Neural progenitor cell (in vitro differentiated cells): ENCODE measurements at regions not wholly inside any gene's neighbourhood (a gene's known extent, or its start where the extent isn't known, plus 50 kb on each side); places are given as distances from the start of the nearest gene placed in this dataset.

Source experiments
- DNase-seq: peaks from one replicate; pipeline ENCODE4 v3.0.0-alpha.2; 2016; ENCODE audit warnings: low spot score
- H2AFZ ChIP-seq: fragments of 200-600 bp; sonication (generic); replicated peaks from 2 replicates; pipeline ENCODE4 v1.6.1; 2016; ENCODE audit warnings: antibody characterized with exemption
- H3F3A ChIP-seq: fragments of 200-600 bp; sonication (generic); 2 replicates; pipeline ENCODE4 v1.6.1; 2016; ENCODE audit warnings: antibody characterized with exemption, low read depth
- H3K27ac ChIP-seq: fragments of 200-600 bp; sonication (generic); 2 replicates; pipeline ENCODE4 v1.5.1; 2016; ENCODE audit warnings: mild to moderate bottlenecking
- H3K27me3 ChIP-seq: fragments of 200-600 bp; sonication (generic); 2 replicates; pipeline ENCODE4 v1.6.1; 2016; ENCODE audit warnings: mild to moderate bottlenecking, moderate library complexity
- H3K36me3 ChIP-seq: fragments of 200-600 bp; sonication (generic); 2 replicates; pipeline ENCODE4 v1.5.1; 2016
- H3K4me1 ChIP-seq: fragments of 200-600 bp; sonication (generic); 2 replicates; pipeline ENCODE4 v1.6.1; 2016; ENCODE audit warnings: mixed run types
- H3K4me2 ChIP-seq: fragments of 200-600 bp; sonication (generic); 2 replicates; pipeline ENCODE4 v1.6.1; 2016
- H3K4me3 ChIP-seq: fragments of 200-600 bp; sonication (generic); 2 replicates; pipeline ENCODE4 v1.5.1; 2016
- H3K79me2 ChIP-seq: fragments of 200-600 bp; sonication (generic); 2 replicates; pipeline ENCODE4 v1.6.1; 2016; ENCODE audit warnings: low read depth
- H3K9ac ChIP-seq: fragments of 200-600 bp; sonication (generic); 2 replicates; pipeline ENCODE4 v1.6.1; 2016
- H3K9me3 ChIP-seq: fragments of 200-600 bp; sonication (generic); 2 replicates; pipeline ENCODE4 v1.5.1; 2016; ENCODE audit warnings: low read depth
- H4K20me1 ChIP-seq: fragments of 200-600 bp; sonication (generic); 2 replicates; pipeline ENCODE4 v1.6.1; 2016; ENCODE audit warnings: low read depth
- H3K27ac Mint-ChIP-seq: 3 replicates; pipeline ENCODE4 v1.8.0; 2021; ENCODE audit warnings: mixed read lengths
- H3K27me3 Mint-ChIP-seq: 2 replicates; pipeline ENCODE4 v1.8.0; 2022; ENCODE audit warnings: low read depth, mild to moderate bottlenecking, inconsistent platforms, moderate library complexity, mixed read lengths; ENCODE audit not compliant: insufficient read depth
- H3K36me3 Mint-ChIP-seq: 3 replicates; pipeline ENCODE4 v1.8.0; 2021; ENCODE audit warnings: mixed read lengths
- H3K4me1 Mint-ChIP-seq: 3 replicates; pipeline ENCODE4 v1.8.0; 2021; ENCODE audit warnings: mixed read lengths
- H3K4me3 Mint-ChIP-seq: 3 replicates; pipeline ENCODE4 v1.8.0; 2021; ENCODE audit warnings: mild to moderate bottlenecking, moderate library complexity, mixed read lengths
- H3K9me3 Mint-ChIP-seq: 3 replicates; pipeline ENCODE4 v1.8.0; 2020; ENCODE audit warnings: mixed read lengths
- CTCF ChIP-seq: fragments of 200-600 bp; sonication (generic); IDR thresholded peaks from 2 replicates; pipeline ENCODE4 v1.5.1; 2017; ENCODE audit warnings: antibody characterized with exemption, mild to moderate bottlenecking
- EZH2 ChIP-seq: fragments of 200-600 bp; sonication (generic); IDR thresholded peaks from 2 replicates; pipeline ENCODE4 v1.6.1; 2017; ENCODE audit warnings: antibody characterized with exemption, mild to moderate bottlenecking, moderate library complexity
- EZH2phosphoT487 ChIP-seq: fragments of 200-600 bp; sonication (generic); IDR thresholded peaks from 2 replicates; pipeline ENCODE4 v1.6.1; 2017; ENCODE audit warnings: antibody characterized with exemption

GRCh38 chr2:16329421-16329820 is 336.2 kb downstream of the CYRIA start:
- H3K36me3 ChIP-seq: no peaks in the 10 kb centered on the region
- H3K9ac ChIP-seq: no peak overlapping the region
- H3K4me3 ChIP-seq: no peak overlapping the region
- peaks cover 2% of the 10 kb centered on the region for H3K27me3 Mint-ChIP-seq
- H3K36me3 Mint-ChIP-seq: no peaks in the 10 kb centered on the region
- H3K27me3 ChIP-seq: no peaks in the 10 kb centered on the region
- no peaks in the 10 kb centered on the region for H3K9me3 Mint-ChIP-seq
- peaks cover 82% of the 10 kb centered on the region for H3K4me1 Mint-ChIP-seq
- peak overlapping the region; percentile 87 for H3K27ac Mint-ChIP-seq
- H3K27ac ChIP-seq: peak overlapping the region; percentile 98
- peak overlapping the region; percentile 13 for H2AFZ ChIP-seq
- H4K20me1 ChIP-seq: no peaks in the 10 kb centered on the region
- TF ChIP-seq EZH2 (no peak), EZH2phosphoT487 (no peak), CTCF (no peak)
- peak; percentile 6 for DNase-seq
- H3F3A ChIP-seq: peaks cover 38% of the 10 kb centered on the region
- H3K79me2 ChIP-seq: no peaks in the 10 kb centered on the region
- H3K4me3 Mint-ChIP-seq: peak overlapping the region; percentile 65
- H3K4me1 ChIP-seq: peaks cover 67% of the 10 kb centered on the region
- peak overlapping the region; percentile 58 for H3K4me2 ChIP-seq
- H3K9me3 ChIP-seq: no peaks in the 10 kb centered on the region

DNA sequence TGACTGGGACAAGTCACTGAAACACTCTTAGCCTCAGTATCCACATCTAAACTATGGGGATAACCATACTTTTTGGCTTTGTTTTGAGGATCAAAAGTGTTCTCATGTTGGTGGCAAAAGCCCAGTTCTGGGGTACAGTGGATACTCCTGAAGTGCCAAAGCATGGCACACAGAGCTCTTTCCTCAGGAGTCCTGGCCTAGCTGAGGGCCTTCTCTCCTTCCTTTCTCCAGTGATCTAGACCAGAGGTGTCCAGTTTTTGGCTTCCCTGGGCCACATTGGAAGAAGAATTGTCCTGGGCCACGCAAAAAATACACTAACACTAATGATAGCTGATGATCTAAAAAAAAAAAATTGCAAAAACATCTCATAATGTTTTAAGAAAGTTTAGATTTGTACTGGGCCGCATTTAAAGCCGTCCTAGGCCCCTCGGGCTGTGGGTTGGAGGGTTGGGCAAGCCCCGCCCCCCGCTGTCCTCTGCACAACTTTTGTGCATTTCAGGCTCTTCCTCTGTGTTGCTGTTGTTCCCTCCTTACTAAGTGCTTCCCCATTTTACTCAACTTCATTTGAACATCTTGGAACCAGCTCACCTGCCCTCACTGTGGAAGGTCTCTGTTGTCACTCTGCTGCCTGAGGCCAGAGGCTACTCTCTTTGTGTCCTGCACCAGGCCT is 337.0 kb downstream of the CYRIA start:
- no peaks in the 10 kb centered on the region for H3K27me3 ChIP-seq
- H3K9me3 Mint-ChIP-seq: no peaks in the 10 kb centered on the region
- H4K20me1 ChIP-seq: no peaks in the 10 kb centered on the region
- H3K4me1 Mint-ChIP-seq: peaks cover 85% of the 10 kb centered on the region
- no peak overlapping the region for H3K9ac ChIP-seq
- H3K9me3 ChIP-seq: no peaks in the 10 kb centered on the region
- no peaks in the 10 kb centered on the region for H3K79me2 ChIP-seq
- H3K36me3 Mint-ChIP-seq: no peaks in the 10 kb centered on the region
- TF ChIP-seq EZH2phosphoT487: no peak
- no peak for TF ChIP-seq EZH2
- TF ChIP-seq CTCF: no peak
- no peak overlapping the region for H3K4me3 Mint-ChIP-seq
- no peaks in the 10 kb centered on the region for H3K36me3 ChIP-seq
- no peak for DNase-seq
- H3K4me3 ChIP-seq: no peak overlapping the region
- H2AFZ ChIP-seq: peak overlapping the region; percentile 13
- H3K27ac Mint-ChIP-seq: peak overlapping the region; percentile 51
- peaks cover 6% of the 10 kb centered on the region for H3K27me3 Mint-ChIP-seq
- peak overlapping the region; percentile 98 for H3K27ac ChIP-seq
- peaks cover 68% of the 10 kb centered on the region for H3K4me1 ChIP-seq
- peak overlapping the region; percentile 58 for H3K4me2 ChIP-seq
- peaks cover 38% of the 10 kb centered on the region for H3F3A ChIP-seq

GRCh38 chr2:16327326-16327725 is 338.3 kb downstream of the CYRIA start:
- no peak overlapping the region for H3K27ac ChIP-seq
- no peak overlapping the region for H3K4me3 ChIP-seq
- no peak for DNase-seq
- H4K20me1 ChIP-seq: no peaks in the 10 kb centered on the region
- peaks cover 38% of the 10 kb centered on the region for H3F3A ChIP-seq
- H3K9ac ChIP-seq: no peak overlapping the region
- Mint-ChIP-seq H3K9me3 (no peaks in the 10 kb centered on the region), H3K27ac (no peak overlapping the region), H3K36me3 (no peaks in the 10 kb centered on the region), H3K4me1 (peaks cover 81% of the 10 kb centered on the region), H3K27me3 (peaks cover 7% of the 10 kb centered on the region), H3K4me3 (no peak overlapping the region)
- peak overlapping the region; percentile 14 for H3K4me2 ChIP-seq
- H2AFZ ChIP-seq: no peak overlapping the region
- peaks cover 67% of the 10 kb centered on the region for H3K4me1 ChIP-seq
- no peaks in the 10 kb centered on the region for H3K79me2 ChIP-seq
- H3K9me3 ChIP-seq: no peaks in the 10 kb centered on the region
- no peaks in the 10 kb centered on the region for H3K36me3 ChIP-seq
- no peak for TF ChIP-seq EZH2phosphoT487
- TF ChIP-seq CTCF: no peak
- no peak for TF ChIP-seq EZH2
- no peaks in the 10 kb centered on the region for H3K27me3 ChIP-seq
